ENCODE measurements at regions not wholly inside any gene's neighbourhood (a gene's known extent, or its start where the extent isn't known, plus 50 kb on each side); places are given as distances from the start of the nearest gene placed in this dataset.

- TF ChIP-seq ZNF180 (CRISPR knock-in tag; IDR thresholded peaks at IDR 0.05; ENCODE audit: borderline replicate concordance, low read depth): no peak
- TF ChIP-seq, protein P1, sequence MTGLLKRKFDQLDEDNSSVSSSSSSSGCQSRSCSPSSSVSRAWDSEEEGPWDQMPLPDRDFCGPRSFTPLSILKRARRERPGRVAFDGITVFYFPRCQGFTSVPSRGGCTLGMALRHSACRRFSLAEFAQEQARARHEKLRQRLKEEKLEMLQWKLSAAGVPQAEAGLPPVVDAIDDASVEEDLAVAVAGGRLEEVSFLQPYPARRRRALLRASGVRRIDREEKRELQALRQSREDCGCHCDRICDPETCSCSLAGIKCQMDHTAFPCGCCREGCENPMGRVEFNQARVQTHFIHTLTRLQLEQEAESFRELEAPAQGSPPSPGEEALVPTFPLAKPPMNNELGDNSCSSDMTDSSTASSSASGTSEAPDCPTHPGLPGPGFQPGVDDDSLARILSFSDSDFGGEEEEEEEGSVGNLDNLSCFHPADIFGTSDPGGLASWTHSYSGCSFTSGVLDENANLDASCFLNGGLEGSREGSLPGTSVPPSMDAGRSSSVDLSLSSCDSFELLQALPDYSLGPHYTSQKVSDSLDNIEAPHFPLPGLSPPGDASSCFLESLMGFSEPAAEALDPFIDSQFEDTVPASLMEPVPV (CRISPR knock-in tag; IDR thresholded peaks at IDR 0.05): no peak
- no peak for TF ChIP-seq ZNF12 (CRISPR knock-in tag; IDR thresholded peaks at IDR 0.05)
- TF ChIP-seq HNRNPUL1 (IDR thresholded peaks at IDR 0.05; ENCODE audit: low read depth, low read length): no peak
These were observed 344.8 kb downstream of the MTRR start for GRCh38 chr5:8213701-8214240.
